HL-60 (cell line): ENCODE measurements at regions not wholly inside any gene's neighbourhood (a gene's known extent, or its start where the extent isn't known, plus 50 kb on each side); places are given as distances from the start of the nearest gene placed in this dataset.

Source experiments
- DNase-seq, 2 experiments: peaks; one replicate each; pipeline ENCODE4 v3.0.0-alpha.2; 2010 to 2020; ENCODE audit warnings: low read depth in 1 of 2, low spot score in 1 of 2
- H3K27ac ChIP-seq: fragments of 250-450 bp; sonication (Bioruptor Pico); replicated peaks from 2 replicates; pipeline ENCODE4 v1.5.1; 2020; ENCODE audit warnings: mild to moderate bottlenecking, moderate library complexity
- H3K27me3 ChIP-seq: fragments of 250-450 bp; sonication (Bioruptor Pico); 2 replicates; pipeline ENCODE4 v1.5.1; 2021; ENCODE audit warnings: mild to moderate bottlenecking, moderate library complexity; ENCODE audit not compliant: insufficient read depth, poor library complexity, severe bottlenecking
- H3K4me3 ChIP-seq: replicated peaks from 2 replicates; pipeline ENCODE4 v1.5.1; 2011; ENCODE audit warnings: mild to moderate bottlenecking, control low read depth, low read length; ENCODE audit not compliant: insufficient read depth
- CTCF ChIP-seq: IDR thresholded peaks from one replicate; pipeline ENCODE4 v1.5.1; 2011; ENCODE audit warnings: low read length, control low read depth, inconsistent platforms; ENCODE audit not compliant: insufficient read depth
- GABPA ChIP-seq: IDR thresholded peaks from 2 replicates; pipeline ENCODE4 v1.6.1; 2012; ENCODE audit warnings: low read depth
- POLR2AphosphoS5 ChIP-seq: IDR thresholded peaks from 2 replicates; pipeline ENCODE4 v1.6.1; 2012; ENCODE audit warnings: low read depth
- REST ChIP-seq: IDR thresholded peaks from 2 replicates; pipeline ENCODE4 v1.6.1; 2012; ENCODE audit warnings: low read depth; ENCODE audit not compliant: insufficient replicate concordance
- SPI1 ChIP-seq: IDR thresholded peaks from 2 replicates; pipeline ENCODE4 v1.6.1; 2012; ENCODE audit warnings: low read depth, mild to moderate bottlenecking, borderline replicate concordance

GRCh38 chr18:24627644-24628315 lies 167.3 kb downstream of the HRH4 start:
- no peak for DNase-seq
- TF ChIP-seq CTCF (no peak), POLR2AphosphoS5 (no peak), SPI1 (no peak), GABPA (no peak), REST (no peak)
- no peak overlapping the region for H3K27ac ChIP-seq
- H3K27me3 ChIP-seq = peaks cover 11% of the 10 kb centered on the region
- H3K4me3 ChIP-seq = no peak overlapping the region

GRCh38 chr18:24628326-24628725 lies 167.9 kb downstream of the HRH4 start:
- DNase-seq = peak in 1 of 2 experiments; percentile 10
- Histone ChIP-seq H3K4me3 (no peak overlapping the region), H3K27ac (no peak overlapping the region), H3K27me3 (peaks cover 11% of the 10 kb centered on the region)
- TF ChIP-seq SPI1 = no peak
- TF ChIP-seq POLR2AphosphoS5 = no peak
- no peak for TF ChIP-seq CTCF
- TF ChIP-seq REST = no peak
- no peak for TF ChIP-seq GABPA

GRCh38 chr18:24629921-24630320 lies 169.5 kb downstream of the HRH4 start:
- Histone ChIP-seq H3K27me3 (peaks cover 11% of the 10 kb centered on the region), H3K27ac (no peak overlapping the region), H3K4me3 (no peak overlapping the region)
- no peak for DNase-seq
- TF ChIP-seq SPI1 = no peak
- TF ChIP-seq REST = no peak
- no peak for TF ChIP-seq CTCF
- no peak for TF ChIP-seq POLR2AphosphoS5
- no peak for TF ChIP-seq GABPA
